D341Med (cell line): ENCODE measurements at regions not wholly inside any gene's neighbourhood (a gene's known extent, or its start where the extent isn't known, plus 50 kb on each side); places are given as distances from the start of the nearest gene placed in this dataset.
"Not testable (repeated sequence)": the region's sequence is repeated elsewhere in the genome, so short reads cannot be mapped to it uniquely, and the experiment has no call there.

Source experiments
- DNase-seq: peaks from one replicate; pipeline ENCODE4 v3.0.0; 2012; ENCODE audit warnings: low spot score

GRCh38 chr2:150134223-150134857, 353.1 kb downstream of the RND3 start:
- DNase-seq = no peak

DNA sequence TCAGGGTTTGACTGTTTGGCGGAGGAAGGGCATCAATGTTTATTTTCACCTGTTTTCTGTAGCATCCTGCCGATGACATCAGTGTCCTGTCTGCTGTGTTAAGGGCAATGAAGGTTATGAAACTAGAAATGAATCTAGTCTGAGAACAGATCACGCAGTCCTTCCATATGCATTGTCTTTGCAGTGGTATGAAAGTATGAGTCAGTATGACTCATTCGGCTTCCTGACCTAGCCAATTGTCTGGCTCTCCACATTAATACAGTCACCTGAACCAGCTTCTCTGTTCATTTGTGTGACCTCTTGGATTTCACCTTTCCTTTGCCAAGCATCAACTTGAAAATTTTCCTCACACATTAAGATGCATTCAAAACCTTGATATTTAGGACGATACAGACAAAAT, 353.8 kb downstream of the RND3 start:
- no peak for DNase-seq

GRCh38 chr2:150129921-150130575, 357.4 kb downstream of the RND3 start:
- no peak for DNase-seq

DNA sequence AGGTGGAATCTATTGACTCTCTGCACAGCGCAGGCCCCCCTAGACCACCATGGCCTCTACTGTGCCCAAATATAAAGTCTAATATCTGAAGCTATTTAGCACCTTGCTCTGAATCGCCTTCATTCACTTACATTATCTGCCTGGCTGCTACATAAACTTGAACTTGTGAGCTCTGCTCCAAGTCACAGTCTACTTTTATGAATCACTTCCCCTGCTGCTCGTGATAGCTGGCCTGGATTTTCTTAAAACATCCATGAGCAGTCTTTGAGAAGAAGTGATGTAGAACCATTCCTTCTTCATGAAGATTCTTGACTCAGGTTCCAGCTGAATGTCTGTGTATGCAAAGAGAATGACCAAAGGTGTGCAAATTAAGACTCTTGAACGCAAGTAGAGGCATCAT, 359.5 kb downstream of the RND3 start:
- no peak for DNase-seq

GRCh38 chr2:150127346-150127990, 360.0 kb downstream of the RND3 start:
- no peak for DNase-seq

DNA sequence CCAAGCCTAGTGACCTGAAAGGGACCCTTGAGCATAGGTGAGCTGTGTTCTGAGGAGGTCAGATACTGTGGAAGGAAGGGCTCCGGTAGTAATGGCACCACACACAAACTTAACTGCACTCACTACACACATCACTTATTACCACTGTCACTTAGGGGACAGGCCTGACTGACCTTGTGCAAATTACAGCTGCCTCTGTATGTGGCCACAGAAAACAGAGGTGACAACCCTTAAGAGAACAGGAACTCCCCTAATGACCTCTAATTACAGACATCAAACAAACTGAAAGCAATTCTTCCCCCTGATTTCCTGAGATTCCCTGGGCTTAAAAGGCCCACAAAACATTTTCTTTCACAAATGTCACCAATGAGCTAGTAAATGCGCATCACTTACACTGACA, 360.6 kb downstream of the RND3 start:
- DNase-seq = no peak

GRCh38 chr2:150126143-150126740, 361.2 kb downstream of the RND3 start:
- no peak for DNase-seq

DNA sequence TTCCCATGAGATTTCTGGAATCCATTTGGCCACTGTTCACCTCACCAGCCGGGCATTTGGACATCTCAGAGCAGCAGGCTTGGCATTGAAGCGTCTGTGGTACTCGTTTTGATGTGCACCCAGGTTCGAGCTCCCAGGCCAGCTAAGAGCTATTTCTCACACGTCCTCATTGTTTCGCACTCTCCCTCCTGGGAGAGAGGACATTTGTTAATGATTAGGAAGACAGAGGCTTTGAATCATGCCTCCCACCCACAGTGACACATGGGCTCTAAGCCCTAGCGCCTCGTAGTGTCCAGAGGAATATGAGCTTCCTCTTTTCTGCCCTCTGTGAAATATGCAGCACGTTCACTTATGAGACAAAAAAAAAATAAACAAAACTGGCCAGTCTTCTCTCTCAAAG, 361.8 kb downstream of the RND3 start:
- DNase-seq = no peak

GRCh38 chr2:150125188-150125587, 362.3 kb downstream of the RND3 start:
- no peak for DNase-seq

DNA sequence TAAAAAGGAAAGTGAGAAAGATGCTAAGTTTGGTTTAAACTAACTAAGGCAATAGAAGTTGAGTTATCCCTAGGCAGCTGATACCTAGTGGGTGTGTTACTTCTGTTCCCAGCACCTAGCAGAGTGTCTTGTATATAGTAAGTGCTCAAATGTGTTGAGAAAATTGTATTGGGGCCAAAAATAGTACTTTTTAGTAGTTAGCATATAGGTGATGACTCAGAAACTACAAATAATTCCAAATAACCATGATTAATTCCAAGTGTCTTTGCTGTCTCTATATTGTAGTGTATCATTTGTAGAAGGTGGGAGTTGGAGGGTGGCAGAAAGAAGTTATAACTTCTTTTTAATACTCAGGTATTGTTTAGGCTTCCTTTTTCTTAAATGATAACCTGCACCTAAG, 362.7 kb downstream of the RND3 start:
- DNase-seq = no peak

- no peak for DNase-seq
Measured at GRCh38 chr2:150122871-150123613, 364.4 kb downstream of the RND3 start.

DNA sequence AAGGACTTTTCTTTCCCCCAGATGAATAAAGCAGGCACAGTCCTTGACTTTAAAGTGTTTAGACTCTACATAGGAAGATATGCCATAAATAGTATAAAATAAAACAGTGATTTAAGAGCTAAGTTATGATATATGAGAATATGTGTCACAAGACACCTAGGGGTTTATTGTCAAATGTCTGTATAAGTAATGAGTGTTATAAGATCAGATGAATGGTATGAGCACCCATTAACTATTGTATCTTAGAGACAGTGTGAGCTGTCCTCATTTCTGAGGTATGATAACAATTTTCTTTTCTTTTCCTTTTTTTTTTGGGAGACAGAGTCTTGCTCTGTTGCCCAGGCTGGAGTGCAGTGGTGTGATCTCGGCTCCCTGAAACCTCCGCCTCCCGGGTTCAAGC, 365.3 kb downstream of the RND3 start:
- DNase-seq = no peak

DNA sequence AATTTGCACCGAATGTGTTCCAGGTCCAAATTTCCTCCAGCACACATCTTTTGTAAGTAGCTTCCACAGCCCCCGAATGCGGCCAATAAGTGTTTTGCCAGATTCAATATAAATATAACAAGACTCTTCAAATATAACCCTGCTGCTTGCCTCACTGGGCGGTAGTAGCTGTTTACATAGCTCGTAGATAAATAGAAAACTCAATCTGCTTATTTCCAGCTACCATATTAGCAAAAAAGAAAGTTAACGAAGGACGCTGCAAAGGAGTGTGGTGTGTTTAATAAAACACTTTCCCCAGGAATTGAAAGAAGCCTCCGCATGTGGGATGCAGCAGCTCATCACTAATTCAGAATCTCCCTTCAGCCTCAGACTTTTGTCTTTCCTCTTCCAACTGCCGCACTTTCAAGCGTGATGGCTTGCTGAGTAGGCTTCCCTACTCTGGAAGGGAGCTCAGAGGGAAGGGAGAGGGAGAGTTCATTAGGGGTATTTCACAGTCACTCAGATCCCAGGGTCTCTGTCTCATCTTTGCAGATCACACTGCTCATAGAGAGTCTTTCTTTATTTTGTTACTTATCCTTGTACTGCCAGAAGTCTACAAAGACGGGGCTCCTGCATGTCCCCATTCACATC, 367.0 kb downstream of the RND3 start:
- no peak for DNase-seq

- no peak for DNase-seq
Measured at GRCh38 chr2:150119819-150120218, 367.6 kb downstream of the RND3 start.

GRCh38 chr2:150114089-150114488, 373.4 kb downstream of the RND3 start:
- DNase-seq = not testable (repeated sequence)

DNA sequence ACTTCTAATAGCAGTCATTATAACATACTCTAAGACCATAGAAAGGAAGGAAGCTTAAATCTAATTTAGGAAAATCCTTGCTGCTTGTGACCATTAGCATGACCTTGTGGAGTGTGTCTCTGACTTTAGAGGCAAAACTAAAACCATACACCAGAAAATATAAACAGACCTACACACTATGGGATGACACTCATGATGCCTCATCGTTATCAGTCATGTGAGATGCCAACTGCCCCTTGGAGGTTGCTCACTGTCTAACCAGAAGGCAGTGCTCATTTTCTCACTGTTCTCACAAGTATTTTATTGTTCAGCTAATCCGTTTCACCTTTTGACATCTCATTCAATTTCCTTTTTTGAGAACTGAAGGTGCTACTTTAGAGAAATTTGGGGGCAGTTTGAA, 376.9 kb downstream of the RND3 start:
- DNase-seq = no peak

GRCh38 chr2:150109912-150110311, 377.6 kb downstream of the RND3 start:
- no peak for DNase-seq

- DNase-seq = no peak
Measured at GRCh38 chr2:150109028-150109427, 378.4 kb downstream of the RND3 start.

- DNase-seq = no peak
Measured at GRCh38 chr2:150107816-150108215, 379.7 kb downstream of the RND3 start.

GRCh38 chr2:150107170-150107569, 380.3 kb downstream of the RND3 start:
- no peak for DNase-seq

GRCh38 chr2:150101947-150102346, 385.5 kb downstream of the RND3 start:
- DNase-seq = no peak

DNA sequence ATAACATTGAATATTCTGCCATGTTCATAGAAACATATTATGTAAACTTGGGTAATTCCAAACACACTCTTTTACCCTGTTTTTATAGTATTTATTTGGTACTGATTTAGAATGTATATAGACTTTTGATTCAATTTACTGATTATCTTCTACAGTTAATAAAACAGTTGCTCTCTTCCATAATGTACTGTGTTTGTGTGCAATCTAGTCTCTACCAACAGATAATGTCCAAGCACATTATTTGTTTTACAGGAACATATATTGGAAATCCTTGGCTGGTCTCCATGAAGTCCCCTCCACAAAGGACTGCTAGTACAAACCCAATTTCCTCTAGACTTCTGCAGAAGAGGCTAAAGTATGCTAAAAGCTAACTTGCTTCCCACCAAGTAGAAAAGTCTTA, 386.6 kb downstream of the RND3 start:
- DNase-seq = no peak
